MM.1S (cell line): ENCODE measurements at regions not wholly inside any gene's neighbourhood (a gene's known extent, or its start where the extent isn't known, plus 50 kb on each side); places are given as distances from the start of the nearest gene placed in this dataset.

Experiments
- DNase-seq: peaks from one replicate; pipeline ENCODE4 v3.0.0-alpha.2; 2015
- H2AFZ ChIP-seq: fragments of 300-600 bp; sonication (generic); 2 replicates; pipeline ENCODE4 v1.6.0; 2016; ENCODE audit warnings: antibody characterized with exemption, low read length
- H3F3A ChIP-seq: fragments of 300-600 bp; sonication (generic); 2 replicates; pipeline ENCODE4 v1.6.1; 2016; ENCODE audit warnings: mild to moderate bottlenecking, antibody characterized with exemption, low read length, moderate library complexity, mixed read lengths; ENCODE audit not compliant: insufficient read depth
- H3K27ac ChIP-seq: fragments of 300-600 bp; sonication (generic); 2 replicates; pipeline ENCODE4 v1.5.1; 2016; ENCODE audit warnings: mild to moderate bottlenecking, low read length
- H3K27me3 ChIP-seq: fragments of 300-600 bp; sonication (generic); replicated peaks from 2 replicates; pipeline ENCODE4 v1.6.0; 2016; ENCODE audit warnings: low read length; ENCODE audit not compliant: insufficient read depth
- H3K36me3 ChIP-seq: fragments of 300-600 bp; sonication (generic); replicated peaks from 2 replicates; pipeline ENCODE4 v1.6.1; 2016; ENCODE audit warnings: mild to moderate bottlenecking, low read length, mixed read lengths; ENCODE audit not compliant: insufficient read depth
- H3K4me1 ChIP-seq: fragments of 300-600 bp; sonication (generic); 2 replicates; pipeline ENCODE4 v1.6.1; 2016; ENCODE audit warnings: low read length, mixed read lengths
- H3K4me2 ChIP-seq: fragments of 300-600 bp; sonication (generic); 2 replicates; pipeline ENCODE4 v1.6.0; 2016; ENCODE audit warnings: low read depth, low read length
- H3K4me3 ChIP-seq: fragments of 300-600 bp; sonication (generic); 2 replicates; pipeline ENCODE4 v1.5.1; 2016; ENCODE audit warnings: low read length, mixed read lengths
- H3K79me2 ChIP-seq: fragments of 300-600 bp; sonication (generic); 2 replicates; pipeline ENCODE4 v1.6.1; 2016; ENCODE audit warnings: mixed run types, low read length, mixed read lengths
- H3K9ac ChIP-seq: fragments of 300-600 bp; sonication (generic); 2 replicates; pipeline ENCODE4 v1.6.1; 2016; ENCODE audit warnings: low read length, mixed read lengths
- H3K9me2 ChIP-seq: fragments of 300-600 bp; sonication (generic); replicated peaks from 2 replicates; pipeline ENCODE4 v1.6.1; 2016; ENCODE audit warnings: mild to moderate bottlenecking, low read length, mixed read lengths; ENCODE audit not compliant: insufficient read depth
- H3K9me3 ChIP-seq: fragments of 300-600 bp; sonication (generic); replicated peaks from 2 replicates; pipeline ENCODE4 v1.6.1; 2016; ENCODE audit warnings: mild to moderate bottlenecking, low read length, mixed read lengths; ENCODE audit not compliant: insufficient read depth
- H4K20me1 ChIP-seq: fragments of 300-600 bp; sonication (generic); 2 replicates; pipeline ENCODE4 v1.6.1; 2016; ENCODE audit warnings: mild to moderate bottlenecking, low read length, moderate library complexity, mixed read lengths; ENCODE audit not compliant: insufficient read depth
- EZH2 ChIP-seq: fragments of 300-600 bp; sonication (generic); optimal IDR thresholded peaks from 2 replicates; pipeline ENCODE3; 2017; ENCODE audit warnings: low read depth, mild to moderate bottlenecking, antibody characterized with exemption, low read length, mixed read lengths
- EZH2phosphoT487 ChIP-seq: fragments of 300-600 bp; sonication (generic); IDR thresholded peaks from 2 replicates; pipeline ENCODE4 v1.6.1; 2018; ENCODE audit warnings: antibody characterized with exemption, low read length
- TF ChIP-seq, protein P1 (sequence below): fragments of 300-600 bp; sonication (generic); IDR thresholded peaks from 2 replicates; pipeline ENCODE4 v1.5.1; 2016; ENCODE audit warnings: antibody characterized with exemption, low read length, mixed read lengths

DNA sequence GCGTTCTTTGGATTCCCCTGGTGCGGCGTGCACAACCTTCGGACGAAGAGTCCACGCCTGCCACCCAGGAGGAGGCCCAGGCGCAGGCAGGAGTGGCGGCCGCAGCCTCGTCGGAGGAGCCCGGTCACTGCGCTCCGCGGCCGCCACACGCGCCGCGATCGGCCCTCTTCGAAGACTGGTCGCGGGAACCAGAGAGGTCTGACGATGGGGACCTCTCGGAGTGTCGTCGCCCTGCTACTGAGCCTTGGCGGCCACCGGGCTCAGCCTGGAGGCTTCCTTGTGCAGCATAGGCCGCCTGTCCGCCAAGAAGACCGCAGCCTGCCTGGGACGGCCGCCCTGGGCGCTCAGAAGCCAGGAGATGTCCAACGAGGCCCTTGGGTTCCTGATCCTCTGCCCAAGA lies 112.5 kb upstream of the SELENOP start:
- Histone ChIP-seq H3K4me3 (no peak overlapping the region), H3K79me2 (no peaks in the 10 kb centered on the region), H3K4me2 (no peak overlapping the region), H3K9me3 (no peaks in the 10 kb centered on the region), H3K4me1 (peaks cover 6% of the 10 kb centered on the region), H3K27me3 (no peaks in the 10 kb centered on the region), H3K27ac (no peak overlapping the region), H3K9ac (no peak overlapping the region), H2AFZ (no peak overlapping the region), H3F3A (peaks cover 4% of the 10 kb centered on the region; the same call in 1 of the 2 replicates), H3K9me2 (no peaks in the 10 kb centered on the region), H4K20me1 (no peaks in the 10 kb centered on the region), H3K36me3 (no peaks in the 10 kb centered on the region)
- no peak for TF ChIP-seq EZH2
- TF ChIP-seq, protein P1, sequence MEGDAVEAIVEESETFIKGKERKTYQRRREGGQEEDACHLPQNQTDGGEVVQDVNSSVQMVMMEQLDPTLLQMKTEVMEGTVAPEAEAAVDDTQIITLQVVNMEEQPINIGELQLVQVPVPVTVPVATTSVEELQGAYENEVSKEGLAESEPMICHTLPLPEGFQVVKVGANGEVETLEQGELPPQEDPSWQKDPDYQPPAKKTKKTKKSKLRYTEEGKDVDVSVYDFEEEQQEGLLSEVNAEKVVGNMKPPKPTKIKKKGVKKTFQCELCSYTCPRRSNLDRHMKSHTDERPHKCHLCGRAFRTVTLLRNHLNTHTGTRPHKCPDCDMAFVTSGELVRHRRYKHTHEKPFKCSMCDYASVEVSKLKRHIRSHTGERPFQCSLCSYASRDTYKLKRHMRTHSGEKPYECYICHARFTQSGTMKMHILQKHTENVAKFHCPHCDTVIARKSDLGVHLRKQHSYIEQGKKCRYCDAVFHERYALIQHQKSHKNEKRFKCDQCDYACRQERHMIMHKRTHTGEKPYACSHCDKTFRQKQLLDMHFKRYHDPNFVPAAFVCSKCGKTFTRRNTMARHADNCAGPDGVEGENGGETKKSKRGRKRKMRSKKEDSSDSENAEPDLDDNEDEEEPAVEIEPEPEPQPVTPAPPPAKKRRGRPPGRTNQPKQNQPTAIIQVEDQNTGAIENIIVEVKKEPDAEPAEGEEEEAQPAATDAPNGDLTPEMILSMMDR, result no peak
- no peak for TF ChIP-seq EZH2phosphoT487
- DNase-seq, result no peak

DNA sequence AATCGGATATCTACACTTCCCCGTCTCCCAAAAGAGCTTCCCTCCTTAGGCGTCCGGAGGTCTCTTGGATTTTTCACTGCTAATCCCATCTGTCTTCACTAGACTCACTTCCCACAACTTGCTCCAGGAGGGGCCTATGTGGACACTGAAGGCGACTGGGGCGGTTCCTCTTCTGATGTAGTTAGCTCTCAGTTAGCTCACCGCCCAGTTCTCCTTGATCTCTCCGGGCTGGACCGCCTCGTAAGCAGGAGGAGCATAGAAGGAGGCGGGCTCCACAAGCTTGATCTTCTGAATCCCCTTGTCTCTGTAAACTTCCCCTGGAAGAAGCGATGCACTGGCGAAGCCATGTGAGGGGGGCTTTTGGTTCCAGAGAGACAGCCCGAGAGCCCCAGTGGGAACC lies 112.0 kb upstream of the SELENOP start:
- H3K27ac ChIP-seq, result no peak overlapping the region
- no peaks in the 10 kb centered on the region for H3K79me2 ChIP-seq
- no peak overlapping the region for H3K4me2 ChIP-seq
- no peaks in the 10 kb centered on the region for H3K36me3 ChIP-seq
- TF ChIP-seq, protein P1, result no peak
- no peak for TF ChIP-seq EZH2
- no peak for TF ChIP-seq EZH2phosphoT487
- H4K20me1 ChIP-seq, result no peaks in the 10 kb centered on the region
- H3K9me3 ChIP-seq, result no peaks in the 10 kb centered on the region
- no peaks in the 10 kb centered on the region for H3K9me2 ChIP-seq
- no peak for DNase-seq
- H2AFZ ChIP-seq, result no peak overlapping the region
- H3K4me3 ChIP-seq, result no peak overlapping the region
- peaks cover 6% of the 10 kb centered on the region for H3K4me1 ChIP-seq
- H3F3A ChIP-seq, result peaks cover 4% of the 10 kb centered on the region; the same call in 1 of the 2 replicates
- no peaks in the 10 kb centered on the region for H3K27me3 ChIP-seq
- H3K9ac ChIP-seq, result no peak overlapping the region

DNA sequence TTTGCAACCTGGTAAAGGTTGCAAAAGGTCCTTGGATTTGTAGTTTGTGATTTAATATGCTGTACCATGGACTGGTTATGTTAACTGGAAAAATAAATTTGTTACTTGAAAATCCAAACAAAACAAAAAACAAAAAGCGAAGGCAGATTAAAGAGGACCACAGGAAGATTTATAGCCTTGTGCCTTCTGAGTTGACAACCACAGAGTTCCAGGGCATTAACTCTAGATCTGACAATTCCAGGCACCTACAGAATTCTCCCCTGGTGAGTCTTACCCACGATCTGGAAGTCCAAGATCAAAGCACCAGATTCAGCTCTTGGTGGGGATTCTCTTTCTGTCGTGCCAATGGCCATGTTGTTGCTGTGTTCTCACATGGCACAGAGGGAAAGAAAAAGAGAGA lies 107.9 kb upstream of the SELENOP start:
- TF ChIP-seq EZH2phosphoT487 (no peak), EZH2 (no peak)
- TF ChIP-seq, protein P1, result no peak
- no peaks in the 10 kb centered on the region for H4K20me1 ChIP-seq
- H3K9me3 ChIP-seq, result no peaks in the 10 kb centered on the region
- H3K36me3 ChIP-seq, result no peaks in the 10 kb centered on the region
- no peak overlapping the region for H3K4me3 ChIP-seq
- no peak overlapping the region for H2AFZ ChIP-seq
- no peak overlapping the region for H3K4me2 ChIP-seq
- no peaks in the 10 kb centered on the region for H3K4me1 ChIP-seq
- no peaks in the 10 kb centered on the region for H3K79me2 ChIP-seq
- H3K9me2 ChIP-seq, result no peaks in the 10 kb centered on the region
- H3K27me3 ChIP-seq, result no peaks in the 10 kb centered on the region
- no peak overlapping the region for H3K27ac ChIP-seq
- no peak for DNase-seq
- H3K9ac ChIP-seq, result no peak overlapping the region
- no peaks in the 10 kb centered on the region for H3F3A ChIP-seq
